Brain microvascular endothelial cell (primary cell): ENCODE measurements at regions not wholly inside any gene's neighbourhood (a gene's known extent, or its start where the extent isn't known, plus 50 kb on each side); places are given as distances from the start of the nearest gene placed in this dataset.

Experiments
- DNase-seq: peaks from one replicate; pipeline ENCODE4 v3.0.0-alpha.2; 2020
- H3K27ac ChIP-seq: fragments of 250-450 bp; sonication (Bioruptor Pico); 2 replicates; pipeline ENCODE4 v1.5.1; 2020; ENCODE audit warnings: mild to moderate bottlenecking, moderate library complexity
- H3K27me3 ChIP-seq: fragments of 250-450 bp; sonication (Bioruptor Pico); replicated peaks from 2 replicates; pipeline ENCODE4 v1.5.1; 2020; ENCODE audit warnings: mild to moderate bottlenecking
- H3K36me3 ChIP-seq: fragments of 250-450 bp; sonication (Bioruptor Pico); replicated peaks from 2 replicates; pipeline ENCODE4 v1.5.1; 2020; ENCODE audit warnings: mild to moderate bottlenecking
- H3K4me3 ChIP-seq: 2 replicates; pipeline ENCODE4 v1.5.1; 2011; ENCODE audit warnings: low read depth, mild to moderate bottlenecking, control low read depth, low read length, moderate library complexity
- CTCF ChIP-seq: IDR thresholded peaks from 2 replicates; pipeline ENCODE4 v1.5.1; 2011; ENCODE audit warnings: low read depth, mild to moderate bottlenecking, moderate library complexity, low read length, control low read depth, inconsistent platforms; ENCODE audit errors: missing control alignments
- in situ Hi-C: cut with HindIII; loops from 2 replicates; pipeline ENCODE4 v1.10.0; 2017; ENCODE audit warnings: low sequenced_read_pairs, low pct_ligation_motif_present

DNA sequence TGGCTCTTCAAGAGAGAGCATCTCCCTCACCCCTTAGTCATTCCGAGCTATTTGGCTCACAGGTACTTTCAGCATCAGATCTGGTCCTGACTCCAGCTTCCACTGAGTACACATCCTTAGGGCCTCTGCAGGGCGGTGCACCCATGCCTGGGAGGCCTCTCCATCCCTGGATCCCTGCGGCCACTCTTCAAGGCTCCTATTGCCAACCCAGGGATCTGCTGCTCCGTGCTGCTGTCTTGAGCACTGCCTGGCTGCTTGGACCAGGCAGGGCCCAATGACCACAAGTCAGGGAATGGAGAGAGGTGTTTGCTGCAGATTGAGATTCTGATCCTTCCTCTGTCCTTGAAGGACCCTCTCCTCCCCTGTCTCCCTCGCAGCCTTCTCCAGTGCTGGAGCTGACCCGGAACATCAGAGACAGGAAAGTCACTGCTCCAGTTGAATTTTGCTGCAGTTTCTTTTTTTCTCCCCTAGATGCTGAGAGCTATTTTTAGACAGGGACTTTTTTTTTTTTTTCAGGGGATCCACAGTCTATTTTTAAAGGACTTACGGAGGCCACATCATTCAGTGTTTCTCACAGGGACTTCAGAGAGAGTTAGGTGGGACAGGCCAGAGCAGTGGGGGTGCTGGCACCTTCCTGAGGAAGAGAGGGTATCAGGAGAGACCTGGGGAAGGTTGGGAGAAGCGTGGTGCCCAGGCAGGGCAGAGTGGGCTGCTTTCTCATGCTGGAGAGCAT is 50.1 kb upstream of the KCNA1 start:
- in situ Hi-C loops = no loop called here

More for the DNA sequence above, 50.1 kb upstream of the KCNA1 start:
- DNase-seq = no peak
- TF ChIP-seq CTCF = no peak
- no peaks in the 10 kb centered on the region for H3K36me3 ChIP-seq
- H3K4me3 ChIP-seq = no peak overlapping the region
- no peaks in the 10 kb centered on the region for H3K27me3 ChIP-seq
- H3K27ac ChIP-seq = no peak overlapping the region
